ENCODE measurements at regions not wholly inside any gene's neighbourhood (a gene's known extent, or its start where the extent isn't known, plus 50 kb on each side); places are given as distances from the start of the nearest gene placed in this dataset.

DNA sequence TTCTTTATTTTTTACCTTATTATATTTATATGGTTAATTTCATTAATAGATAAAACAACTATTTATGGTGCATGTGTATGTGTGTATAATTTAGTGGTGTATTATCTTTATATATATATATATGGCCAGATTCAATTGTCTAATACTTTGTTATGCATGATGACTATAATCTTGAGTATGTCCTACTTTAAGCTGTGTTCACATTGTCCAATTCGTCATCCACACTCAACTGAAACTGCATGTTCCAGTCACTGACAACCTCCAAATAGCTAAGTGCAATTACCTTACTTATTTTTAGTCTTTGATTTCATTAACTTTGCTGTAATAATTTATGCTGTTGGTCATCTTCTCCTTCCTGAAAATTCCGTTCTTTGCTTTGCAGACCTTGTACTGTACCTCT, 306.5 kb upstream of the TMTC1 start:
- ChIA-PET POLR2A (no interaction called here), CTCF (no interaction called here)
- Histone ChIP-seq H3K4me2 (no peak overlapping the region), H3K4me3 (no peak overlapping the region), H3K4me1 (no peaks in the 10 kb centered on the region), H3K9me3 (no peaks in the 10 kb centered on the region), H3K27ac (no peak overlapping the region)
- ATAC-seq (no peak), DNase-seq (ENCODE audit: low read depth in 1 of 2, low spot score in 1 of 2) (no peak), FAIRE-seq (no peak)
- 2% methylated on average over 2 of the region's 2 CpGs for WGBS (ENCODE audit: missing lambda C conversion rate)
- TF ChIP-seq ZNF302 (CRISPR knock-in tag; IDR thresholded peaks at IDR 0.05), result no peak

DNA sequence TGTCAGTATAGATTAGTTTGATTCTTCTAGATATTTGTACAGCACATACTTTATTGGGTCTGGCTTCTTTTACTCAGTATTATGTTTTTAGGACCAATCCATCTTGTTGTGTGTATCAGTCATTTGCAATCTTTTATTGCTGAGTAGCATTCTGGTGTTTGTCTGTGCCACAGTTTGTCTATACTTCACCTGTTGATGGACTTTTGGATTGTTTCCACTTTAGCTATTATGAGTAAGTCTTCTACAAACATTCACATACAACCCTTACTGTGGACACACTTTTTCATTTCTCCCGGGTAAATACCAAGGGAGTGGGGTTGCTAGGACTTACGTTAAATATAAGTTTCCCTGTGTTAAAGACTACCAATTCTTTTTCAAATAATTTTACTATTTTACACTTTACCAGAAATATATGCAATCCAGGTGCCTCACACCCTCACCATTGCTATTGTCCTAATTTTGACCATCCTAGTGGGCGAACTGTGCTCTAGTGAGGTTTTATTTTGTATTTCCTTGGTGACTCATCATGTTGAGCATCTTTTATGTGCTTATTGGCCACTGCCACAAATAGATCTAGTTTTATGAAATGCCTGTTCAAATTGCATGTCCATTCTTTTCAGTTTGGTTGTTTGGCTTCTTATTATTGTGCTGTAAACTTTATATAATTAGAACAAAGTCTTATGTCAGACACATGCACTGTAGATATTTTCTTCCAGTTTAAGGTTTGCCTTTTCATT, 304.7 kb upstream of the TMTC1 start:
- Histone ChIP-seq H3K4me1 (no peaks in the 10 kb centered on the region), H3K4me2 (no peak overlapping the region), H3K27ac (no peak overlapping the region), H3K4me3 (no peak overlapping the region), H3K9me3 (no peaks in the 10 kb centered on the region)
- POLR2A ChIA-PET, result no interaction called here
- TF ChIP-seq EHF (CRISPR knock-in tag; IDR thresholded peaks at IDR 0.05) (no peak), FOSL2 (IDR thresholded peaks at IDR 0.05) (no peak), FOSL2 (CRISPR knock-in tag; IDR thresholded peaks at IDR 0.05) (peak; percentile 14; the same call in 1 of the 2 replicates), ZC3H11A (IDR thresholded peaks at IDR 0.05) (no peak)
- TF ChIP-seq, protein P1, sequence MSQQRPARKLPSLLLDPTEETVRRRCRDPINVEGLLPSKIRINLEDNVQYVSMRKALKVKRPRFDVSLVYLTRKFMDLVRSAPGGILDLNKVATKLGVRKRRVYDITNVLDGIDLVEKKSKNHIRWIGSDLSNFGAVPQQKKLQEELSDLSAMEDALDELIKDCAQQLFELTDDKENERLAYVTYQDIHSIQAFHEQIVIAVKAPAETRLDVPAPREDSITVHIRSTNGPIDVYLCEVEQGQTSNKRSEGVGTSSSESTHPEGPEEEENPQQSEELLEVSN (IDR thresholded peaks at IDR 0.05; ENCODE audit: borderline replicate concordance, low read depth), result no peak
- no peak for ATAC-seq
- under 1% methylated on average over 3 of the region's 3 CpGs for WGBS (ENCODE audit: missing lambda C conversion rate)
- no peak for FAIRE-seq
- no peak for DNase-seq (ENCODE audit: low read depth in 1 of 2, low spot score in 1 of 2)
- CTCF ChIA-PET, result no interaction called here

DNA sequence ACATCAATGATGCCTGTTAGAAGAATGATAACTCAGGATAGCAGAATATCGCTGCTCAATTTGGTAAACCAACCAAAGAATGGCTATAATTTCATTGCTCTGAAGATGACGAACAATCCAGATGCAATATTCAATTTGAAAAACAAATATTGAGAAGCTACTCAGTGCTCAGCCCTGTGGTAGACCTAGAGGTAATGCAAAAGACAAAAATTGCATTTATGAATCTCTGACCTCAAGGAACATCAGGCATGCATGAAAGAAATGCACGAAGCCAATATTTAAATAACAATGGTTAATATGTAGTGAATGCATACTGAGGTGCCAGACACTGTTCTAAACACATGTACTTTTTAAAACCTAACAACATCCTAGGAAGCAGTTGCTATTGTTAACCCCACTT, 298.6 kb upstream of the TMTC1 start:
- 3% methylated on average over 3 of the region's 3 CpGs for WGBS (ENCODE audit: missing lambda C conversion rate)
- no peaks in the 10 kb centered on the region for H3K9me3 ChIP-seq
- H3K4me2 ChIP-seq, result no peak overlapping the region
- FAIRE-seq (no peak), ATAC-seq (no peak), DNase-seq (ENCODE audit: low read depth in 1 of 2, low spot score in 1 of 2) (no peak)
- no peak overlapping the region for H3K4me3 ChIP-seq
- H3K27ac ChIP-seq, result no peak overlapping the region
- no peak for TF ChIP-seq KDM5A (IDR thresholded peaks at IDR 0.05)
- TF ChIP-seq CHD4 (IDR thresholded peaks at IDR 0.05; ENCODE audit: borderline replicate concordance), result no peak
- TF ChIP-seq, protein P2, sequence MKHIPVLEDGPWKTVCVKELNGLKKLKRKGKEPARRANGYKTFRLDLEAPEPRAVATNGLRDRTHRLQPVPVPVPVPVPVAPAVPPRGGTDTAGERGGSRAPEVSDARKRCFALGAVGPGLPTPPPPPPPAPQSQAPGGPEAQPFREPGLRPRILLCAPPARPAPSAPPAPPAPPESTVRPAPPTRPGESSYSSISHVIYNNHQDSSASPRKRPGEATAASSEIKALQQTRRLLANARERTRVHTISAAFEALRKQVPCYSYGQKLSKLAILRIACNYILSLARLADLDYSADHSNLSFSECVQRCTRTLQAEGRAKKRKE (CRISPR knock-in tag; IDR thresholded peaks at IDR 0.05; ENCODE audit: low read depth), result no peak
- TF ChIP-seq ZFP36 (IDR thresholded peaks at IDR 0.05; ENCODE audit: borderline replicate concordance, partially characterized antibody), result no peak
- TF ChIP-seq CBX2 (IDR thresholded peaks at IDR 0.05; ENCODE audit: borderline replicate concordance, low read depth), result no peak
- TF ChIP-seq RARB (CRISPR knock-in tag; IDR thresholded peaks at IDR 0.05), result no peak
- TF ChIP-seq EHF (CRISPR knock-in tag; IDR thresholded peaks at IDR 0.05), result no peak
- TF ChIP-seq HOXA7 (CRISPR knock-in tag; IDR thresholded peaks at IDR 0.05), result no peak
- no peak for TF ChIP-seq SREBF2 (IDR thresholded peaks at IDR 0.05)
- no peak for TF ChIP-seq MYC (IDR thresholded peaks at IDR 0.05; ENCODE audit: borderline replicate concordance, low read length)
- ChIA-PET POLR2A (no interaction called here), CTCF (no interaction called here)
- H3K4me1 ChIP-seq, result no peaks in the 10 kb centered on the region

DNA sequence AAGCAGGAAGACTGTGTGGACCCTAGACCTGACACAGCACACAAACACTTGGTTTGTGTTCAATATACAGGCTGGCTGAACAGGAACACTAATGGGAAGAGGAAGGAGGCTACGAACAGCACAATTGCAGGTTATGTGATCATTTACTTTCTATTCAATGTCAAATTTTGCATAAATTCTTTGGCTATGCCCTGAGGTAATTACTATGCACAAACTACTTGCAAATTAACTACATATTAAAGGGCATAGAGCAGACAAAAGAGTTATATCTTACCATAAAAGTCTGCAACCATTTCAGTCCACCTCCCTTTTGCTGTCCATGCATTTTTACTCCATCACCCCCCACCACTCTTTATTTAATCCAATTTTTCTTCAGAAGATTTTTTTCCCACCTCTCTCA, 291.2 kb upstream of the TMTC1 start:
- 9% methylated on average over 1 of the region's 1 CpG for WGBS (ENCODE audit: missing lambda C conversion rate)
- no peak for DNase-seq (ENCODE audit: low read depth in 1 of 2, low spot score in 1 of 2)
- no peak for ATAC-seq
- FAIRE-seq, result no peak
- H3K9me3 ChIP-seq, result no peaks in the 10 kb centered on the region
- ChIA-PET POLR2A (no interaction called here), CTCF (no interaction called here)
- no peak overlapping the region for H3K27ac ChIP-seq
- TF ChIP-seq BHLHE40 (IDR thresholded peaks at IDR 0.05; ENCODE audit: low read depth, low read length), result no peak
- no peak for TF ChIP-seq GATA3 (IDR thresholded peaks at IDR 0.05; ENCODE audit: borderline replicate concordance)
- no peak for TF ChIP-seq HOXA7 (CRISPR knock-in tag; IDR thresholded peaks at IDR 0.05)
- TF ChIP-seq ZC3H11A (IDR thresholded peaks at IDR 0.05), result no peak
- TF ChIP-seq CHD2 (IDR thresholded peaks at IDR 0.05; ENCODE audit: low read length, partially characterized antibody), result no peak
- no peak for TF ChIP-seq FOSL2 (IDR thresholded peaks at IDR 0.05)
- TF ChIP-seq FOSL2 (CRISPR knock-in tag; IDR thresholded peaks at IDR 0.05), result no peak
- TF ChIP-seq EP300 (IDR thresholded peaks at IDR 0.05), result no peak
- TF ChIP-seq, protein P3, sequence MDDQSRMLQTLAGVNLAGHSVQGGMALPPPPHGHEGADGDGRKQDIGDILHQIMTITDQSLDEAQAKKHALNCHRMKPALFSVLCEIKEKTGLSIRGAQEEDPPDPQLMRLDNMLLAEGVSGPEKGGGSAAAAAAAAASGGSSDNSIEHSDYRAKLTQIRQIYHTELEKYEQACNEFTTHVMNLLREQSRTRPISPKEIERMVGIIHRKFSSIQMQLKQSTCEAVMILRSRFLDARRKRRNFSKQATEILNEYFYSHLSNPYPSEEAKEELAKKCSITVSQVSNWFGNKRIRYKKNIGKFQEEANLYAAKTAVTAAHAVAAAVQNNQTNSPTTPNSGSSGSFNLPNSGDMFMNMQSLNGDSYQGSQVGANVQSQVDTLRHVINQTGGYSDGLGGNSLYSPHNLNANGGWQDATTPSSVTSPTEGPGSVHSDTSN (IDR thresholded peaks at IDR 0.05), result no peak
- no peak for TF ChIP-seq ZNF302 (CRISPR knock-in tag; IDR thresholded peaks at IDR 0.05)
- no peak for TF ChIP-seq FOSB (CRISPR knock-in tag; IDR thresholded peaks at IDR 0.05)
- TF ChIP-seq KDM1A (IDR thresholded peaks at IDR 0.05; ENCODE audit: low read depth), result no peak
- no peaks in the 10 kb centered on the region for H3K4me1 ChIP-seq
- no peak overlapping the region for H3K4me2 ChIP-seq
- H3K4me3 ChIP-seq, result no peak overlapping the region

All from A549 (cell line).